AG10803 (cell line): ENCODE measurements at regions not wholly inside any gene's neighbourhood (a gene's known extent, or its start where the extent isn't known, plus 50 kb on each side); places are given as distances from the start of the nearest gene placed in this dataset.

Experiments
- DNase-seq: peaks from one replicate; pipeline ENCODE4 v3.0.0; 2010; ENCODE audit warnings: low read depth
- H3K4me3 ChIP-seq: 2 replicates; pipeline ENCODE4 v1.5.1; 2011; ENCODE audit warnings: mild to moderate bottlenecking, low read length, control low read depth
- TF ChIP-seq, protein P1 (sequence below): conservative IDR thresholded peaks from 2 replicates; pipeline ENCODE4 v1.5.1; 2011; ENCODE audit warnings: mild to moderate bottlenecking, low read length, control low read depth, inconsistent platforms

DNA sequence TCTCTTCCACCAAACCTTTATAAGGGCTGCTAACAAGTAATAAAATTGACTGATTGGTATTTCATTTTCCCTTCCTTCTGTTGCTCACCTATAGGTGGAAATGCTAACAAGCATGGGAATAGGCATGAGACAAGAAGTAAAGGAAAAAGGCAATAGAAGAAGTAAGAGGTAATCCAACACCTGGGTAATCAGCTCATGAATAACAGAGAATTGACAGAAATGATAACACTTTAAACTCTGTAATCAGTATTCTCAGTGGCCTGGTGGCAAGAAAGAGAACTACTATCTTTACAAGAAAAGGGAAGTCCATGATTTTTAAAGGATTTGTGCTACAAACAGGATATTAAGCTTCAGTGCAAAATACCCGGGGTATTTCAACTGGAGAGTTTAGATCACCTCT is 737.8 kb downstream of the RERGL start:
- DNase-seq = no peak
- TF ChIP-seq, protein P1, sequence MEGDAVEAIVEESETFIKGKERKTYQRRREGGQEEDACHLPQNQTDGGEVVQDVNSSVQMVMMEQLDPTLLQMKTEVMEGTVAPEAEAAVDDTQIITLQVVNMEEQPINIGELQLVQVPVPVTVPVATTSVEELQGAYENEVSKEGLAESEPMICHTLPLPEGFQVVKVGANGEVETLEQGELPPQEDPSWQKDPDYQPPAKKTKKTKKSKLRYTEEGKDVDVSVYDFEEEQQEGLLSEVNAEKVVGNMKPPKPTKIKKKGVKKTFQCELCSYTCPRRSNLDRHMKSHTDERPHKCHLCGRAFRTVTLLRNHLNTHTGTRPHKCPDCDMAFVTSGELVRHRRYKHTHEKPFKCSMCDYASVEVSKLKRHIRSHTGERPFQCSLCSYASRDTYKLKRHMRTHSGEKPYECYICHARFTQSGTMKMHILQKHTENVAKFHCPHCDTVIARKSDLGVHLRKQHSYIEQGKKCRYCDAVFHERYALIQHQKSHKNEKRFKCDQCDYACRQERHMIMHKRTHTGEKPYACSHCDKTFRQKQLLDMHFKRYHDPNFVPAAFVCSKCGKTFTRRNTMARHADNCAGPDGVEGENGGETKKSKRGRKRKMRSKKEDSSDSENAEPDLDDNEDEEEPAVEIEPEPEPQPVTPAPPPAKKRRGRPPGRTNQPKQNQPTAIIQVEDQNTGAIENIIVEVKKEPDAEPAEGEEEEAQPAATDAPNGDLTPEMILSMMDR = no peak

DNA sequence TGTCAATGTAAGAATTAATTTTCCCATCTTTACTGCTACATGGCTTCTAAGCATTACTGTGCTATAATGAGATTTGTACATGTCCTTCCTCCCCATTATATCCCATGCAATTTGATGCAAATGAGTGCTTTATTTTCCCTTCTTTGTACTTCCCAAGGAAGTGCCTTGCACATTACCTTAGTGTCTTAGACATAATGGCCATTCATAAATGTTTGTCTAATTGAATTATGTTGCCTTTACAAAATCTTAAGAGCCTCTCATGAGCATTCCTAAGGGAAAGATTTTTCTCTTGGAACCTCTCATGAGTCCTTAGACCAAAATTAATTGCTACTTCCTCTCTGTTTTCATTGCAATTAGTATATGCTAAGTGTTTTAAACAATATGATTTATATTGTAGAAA is 741.7 kb downstream of the RERGL start:
- no peak for DNase-seq
- H3K4me3 ChIP-seq = no peak overlapping the region
- TF ChIP-seq, protein P1 = no peak

More for the DNA sequence above, 737.8 kb downstream of the RERGL start:
- H3K4me3 ChIP-seq = no peak overlapping the region

DNA sequence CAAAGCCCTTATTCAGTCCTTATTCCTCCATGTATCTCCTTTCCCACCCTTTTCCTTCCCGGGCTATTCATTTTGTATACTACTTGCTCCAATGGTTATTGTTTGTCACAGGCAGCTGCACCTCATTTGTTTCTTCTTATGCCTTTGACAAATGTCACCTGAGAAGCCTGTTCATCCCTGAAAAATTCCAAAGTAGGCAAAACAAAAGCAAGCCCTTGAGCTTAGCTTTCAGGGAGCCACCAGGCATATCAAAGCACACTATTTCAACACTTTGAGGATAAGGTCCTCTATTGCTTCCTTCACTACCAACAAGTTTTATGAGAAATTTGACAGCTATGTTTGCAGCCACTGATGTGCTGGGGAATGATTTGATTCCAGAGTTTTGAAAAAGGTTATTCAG is 738.7 kb upstream of the LMO3 start:
- DNase-seq = no peak
- TF ChIP-seq, protein P1 = no peak
- H3K4me3 ChIP-seq = no peak overlapping the region

DNA sequence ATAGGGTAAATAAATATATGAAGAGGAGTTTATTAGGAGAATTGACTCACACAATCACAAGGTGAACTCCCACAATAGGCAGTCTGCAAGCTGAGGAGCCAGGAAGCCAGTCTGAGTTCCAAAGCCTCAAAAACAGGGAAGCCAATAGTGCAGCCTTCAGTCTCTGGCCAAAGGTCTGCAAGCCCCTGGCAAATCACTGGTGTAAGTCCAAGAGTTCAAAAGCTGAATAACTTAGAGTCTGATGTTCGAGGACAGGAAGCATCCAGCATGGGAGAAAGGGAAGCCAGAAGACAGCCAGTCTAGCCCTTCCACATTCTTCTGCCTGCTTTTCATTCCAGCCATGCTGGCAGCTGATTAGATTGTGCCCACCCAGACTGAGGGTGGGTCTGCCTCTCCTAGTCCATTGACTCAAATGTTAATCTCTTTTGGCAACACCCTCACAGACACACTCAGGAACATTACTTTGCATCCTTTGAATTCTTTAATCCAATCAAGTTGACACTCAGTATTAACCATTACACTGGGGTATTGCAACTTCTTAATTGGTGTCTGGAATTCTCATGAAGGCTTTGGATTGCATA is 736.5 kb upstream of the LMO3 start:
- TF ChIP-seq, protein P1 = no peak
- DNase-seq = no peak
- no peak overlapping the region for H3K4me3 ChIP-seq

DNA sequence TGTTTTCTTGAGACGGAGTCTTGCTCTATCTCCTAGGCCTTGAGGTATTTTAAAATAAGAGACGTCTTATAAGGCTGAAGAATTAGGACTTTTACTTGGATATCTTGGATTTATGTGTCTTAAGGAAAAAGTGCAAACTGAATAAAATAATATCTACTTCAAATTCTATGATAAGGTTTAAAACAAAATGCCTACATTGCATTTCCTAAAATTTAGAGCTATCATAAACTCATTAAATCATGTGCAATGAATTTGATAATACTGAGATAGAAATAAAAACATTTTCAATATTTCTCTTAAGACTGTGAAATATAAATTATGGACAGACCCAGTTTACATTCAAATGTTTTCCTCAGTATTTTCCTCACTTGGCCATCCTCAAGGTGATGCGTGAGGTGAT is 729.5 kb upstream of the LMO3 start:
- H3K4me3 ChIP-seq = no peak overlapping the region
- DNase-seq = no peak
- TF ChIP-seq, protein P1 = no peak

DNA sequence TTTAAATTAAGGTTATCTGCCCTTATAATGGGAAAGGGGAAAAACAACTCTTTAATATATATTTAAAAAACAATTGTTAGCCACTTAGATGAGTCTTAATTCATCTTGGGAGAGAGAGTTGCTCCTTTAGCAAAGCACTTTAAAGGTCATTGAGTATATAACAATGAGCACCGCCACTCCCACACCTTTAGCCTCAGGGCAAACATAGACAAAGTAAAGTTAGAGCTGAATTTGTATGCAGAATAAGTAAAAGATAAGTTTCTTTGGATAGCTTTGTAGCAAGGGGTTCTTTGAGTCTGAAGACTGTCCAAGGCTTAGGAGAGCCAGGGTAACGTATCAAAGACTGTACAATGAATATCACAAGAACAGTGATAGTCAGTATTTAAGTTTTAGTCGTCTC is 728.8 kb upstream of the LMO3 start:
- DNase-seq = no peak
- TF ChIP-seq, protein P1 = no peak
- no peak overlapping the region for H3K4me3 ChIP-seq

DNA sequence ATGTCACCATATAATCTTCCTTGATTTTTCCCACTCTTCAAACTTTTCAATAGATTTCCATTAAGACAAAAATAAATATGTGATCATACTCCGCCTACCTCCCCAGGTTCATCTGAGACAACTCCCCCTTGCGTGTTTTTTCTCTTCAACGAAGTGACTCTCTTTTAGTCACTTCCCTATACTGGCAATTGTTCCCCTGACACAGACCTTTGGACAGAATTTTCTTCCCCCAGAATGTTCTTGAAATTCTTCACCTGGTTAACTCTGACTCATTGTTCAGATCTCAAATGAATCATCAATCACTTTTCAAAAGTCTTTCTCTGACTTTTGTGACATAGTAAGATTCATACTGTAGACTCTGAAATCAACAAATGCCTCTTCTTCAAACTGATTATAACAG is 727.3 kb upstream of the LMO3 start:
- H3K4me3 ChIP-seq = no peak overlapping the region
- DNase-seq = no peak
- TF ChIP-seq, protein P1 = no peak
